SK-N-MC (cell line): ENCODE measurements at regions not wholly inside any gene's neighbourhood (a gene's known extent, or its start where the extent isn't known, plus 50 kb on each side); places are given as distances from the start of the nearest gene placed in this dataset.

Experiments used
- EZH2 ChIP-seq: fragments of 200-600 bp; sonication (generic); IDR thresholded peaks from one replicate; pipeline ENCODE4 v1.6.1; 2017; ENCODE audit warnings: antibody characterized with exemption
- FOXP2 ChIP-seq: optimal IDR thresholded peaks from 2 replicates; pipeline ENCODE3; 2011; ENCODE audit warnings: mild to moderate bottlenecking, moderate library complexity; ENCODE audit not compliant: insufficient read depth; ENCODE audit errors: extremely low read length, control extremely low read depth
- POLR2AphosphoS5 ChIP-seq: IDR thresholded peaks from 2 replicates; pipeline ENCODE4 v1.6.1; 2012; ENCODE audit warnings: mild to moderate bottlenecking, low read depth, low read length, borderline replicate concordance

GRCh38 chr6:141359953-141360352, 772.8 kb upstream of the GJE1 start:
- TF ChIP-seq FOXP2 (no peak), POLR2AphosphoS5 (no peak), EZH2 (no peak)
